NCI-H748 (cell line): ENCODE measurements at regions not wholly inside any gene's neighbourhood (a gene's known extent, or its start where the extent isn't known, plus 50 kb on each side); places are given as distances from the start of the nearest gene placed in this dataset.

Source experiments
- DNase-seq: peaks from one replicate; lab custom pipeline; 2025; ENCODE audit not compliant: unreplicated experiment; lab: John Stamatoyannopoulos, UW

DNA sequence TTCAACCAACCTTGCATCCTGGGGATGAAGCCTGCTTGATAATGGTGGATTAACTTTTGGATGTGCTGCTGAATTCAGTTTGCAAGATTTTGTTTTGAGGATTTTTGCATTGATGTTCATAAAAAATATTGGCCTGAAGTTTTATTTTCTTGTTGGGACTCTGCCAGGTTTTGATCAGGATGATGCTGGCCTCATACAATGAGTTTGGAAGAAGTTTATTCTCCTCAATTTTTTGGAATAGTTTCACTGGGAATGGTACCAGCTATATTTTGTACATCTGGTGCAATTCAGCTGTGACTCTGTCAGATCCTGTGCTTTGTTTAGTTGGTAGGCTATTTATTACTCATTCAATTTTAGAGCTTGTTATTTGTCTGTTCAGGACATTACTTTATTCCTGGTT is 340.3 kb upstream of the TRAM1L1 start:
- DNase-seq, result no peak

DNA sequence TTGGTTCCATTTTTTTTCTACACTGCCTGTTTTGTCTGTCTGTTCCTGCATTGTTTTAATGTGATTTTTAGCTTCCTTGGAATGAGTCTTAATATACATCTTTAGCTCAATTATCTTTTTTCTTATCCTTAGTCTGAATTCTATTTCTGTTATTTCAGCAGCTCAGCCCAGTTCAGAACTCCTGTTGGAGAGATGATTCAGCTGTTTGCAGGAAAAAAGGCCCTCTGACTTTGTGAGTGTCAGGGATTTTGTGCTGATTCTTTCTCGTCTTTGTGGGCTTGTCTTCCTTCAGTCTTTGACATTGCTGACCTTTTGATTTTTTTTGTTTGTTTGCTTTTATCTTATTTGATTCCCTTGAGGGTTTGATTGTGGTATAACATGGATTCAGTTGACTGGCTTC is 343.2 kb upstream of the TRAM1L1 start:
- no peak for DNase-seq

DNA sequence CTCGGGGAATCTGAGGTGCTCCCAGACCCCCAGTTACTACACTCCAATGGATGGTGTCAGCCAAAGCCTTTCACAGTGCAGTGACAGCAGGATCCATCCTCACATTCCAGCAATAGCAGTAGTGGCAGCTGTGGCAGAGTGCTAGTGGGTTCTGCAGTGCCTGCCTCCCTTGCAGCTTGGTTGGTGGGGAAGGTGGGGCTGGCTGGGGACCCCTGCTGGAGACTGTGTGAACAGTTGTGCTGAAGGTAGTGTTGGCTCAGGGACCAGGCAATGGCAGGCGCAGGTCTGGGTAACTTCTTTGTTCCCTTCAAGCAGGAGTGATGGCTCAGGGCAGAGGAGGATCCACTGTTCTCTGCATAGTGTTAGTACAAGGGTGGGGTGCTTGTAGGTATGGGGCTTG is 343.7 kb upstream of the TRAM1L1 start:
- no peak for DNase-seq

DNA sequence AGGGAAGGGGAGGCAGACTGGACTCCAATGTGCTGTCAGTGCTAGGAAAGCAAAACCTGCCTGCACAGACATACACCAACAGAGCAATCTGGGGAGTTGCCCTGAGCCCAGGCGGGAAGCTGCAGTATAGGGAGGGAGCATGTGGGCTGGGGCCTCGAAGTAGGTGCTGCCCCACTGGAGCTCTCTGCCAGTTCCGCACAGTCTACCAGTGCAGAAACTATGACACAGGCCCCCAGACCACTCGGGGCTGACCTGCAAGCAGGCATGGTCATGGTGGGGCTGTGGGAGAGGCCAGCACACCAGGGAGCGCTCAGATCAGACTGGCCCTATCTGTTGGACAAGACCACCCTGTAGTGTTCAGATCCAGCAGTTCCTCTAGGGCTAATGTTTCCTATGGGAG is 344.1 kb upstream of the TRAM1L1 start:
- DNase-seq, result no peak

DNA sequence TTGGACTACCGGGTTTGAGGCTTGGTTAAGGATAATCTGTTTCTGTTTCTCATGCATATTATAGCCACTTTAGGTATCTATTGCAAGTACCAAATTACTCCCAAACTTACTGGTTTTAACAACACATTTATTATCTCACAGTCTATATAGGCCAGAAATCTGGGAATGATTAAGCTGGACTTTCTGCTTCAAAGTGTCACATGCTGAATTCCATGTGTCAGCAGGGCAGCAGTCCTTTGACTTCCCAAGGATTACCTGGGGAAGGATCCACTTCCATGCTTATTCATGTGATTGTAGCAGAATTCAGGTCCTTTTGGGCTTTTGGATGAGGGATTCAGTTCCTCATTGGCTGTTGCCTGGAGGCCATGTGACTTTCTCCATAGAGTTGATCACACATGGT is 349.0 kb upstream of the TRAM1L1 start:
- no peak for DNase-seq

DNA sequence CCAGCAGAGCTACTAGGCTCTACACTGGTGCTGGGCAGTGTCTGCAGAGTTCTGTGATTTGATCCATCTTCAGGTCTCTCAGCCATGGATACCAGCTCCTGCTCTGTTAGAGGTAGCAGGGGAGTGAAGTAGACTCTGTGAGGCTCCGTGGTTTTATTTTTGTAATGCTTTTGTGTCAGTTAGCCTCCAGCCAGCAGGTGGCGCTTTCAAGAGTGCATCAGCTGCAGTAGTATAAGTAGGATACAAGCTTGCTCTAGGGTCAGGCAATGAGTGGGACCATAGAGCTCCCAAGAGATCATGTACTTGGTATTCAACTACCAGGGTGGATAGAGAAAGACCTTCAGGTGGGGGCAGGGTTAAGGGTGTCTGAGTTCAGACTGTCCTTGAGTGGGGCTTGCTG is 362.5 kb upstream of the TRAM1L1 start:
- no peak for DNase-seq

DNA sequence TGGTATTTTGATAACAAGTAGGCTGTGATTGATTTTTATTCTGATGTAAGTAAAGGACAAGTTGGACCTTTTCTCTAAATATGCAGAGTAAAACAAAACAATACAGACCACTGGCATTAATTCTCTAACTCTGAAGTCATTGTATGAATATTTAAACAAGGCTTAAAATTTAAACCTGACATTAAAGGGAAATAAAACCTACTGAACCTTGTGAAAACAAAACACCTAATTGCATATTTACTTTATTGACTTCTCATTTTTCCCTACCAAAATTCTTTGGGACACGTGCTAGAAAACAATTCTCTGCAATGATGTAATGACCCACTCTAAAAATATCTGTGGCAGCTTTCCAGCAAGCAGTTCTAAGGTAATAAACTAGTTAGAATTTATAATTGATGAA is 369.7 kb upstream of the TRAM1L1 start:
- peak; percentile 16 for DNase-seq

DNA sequence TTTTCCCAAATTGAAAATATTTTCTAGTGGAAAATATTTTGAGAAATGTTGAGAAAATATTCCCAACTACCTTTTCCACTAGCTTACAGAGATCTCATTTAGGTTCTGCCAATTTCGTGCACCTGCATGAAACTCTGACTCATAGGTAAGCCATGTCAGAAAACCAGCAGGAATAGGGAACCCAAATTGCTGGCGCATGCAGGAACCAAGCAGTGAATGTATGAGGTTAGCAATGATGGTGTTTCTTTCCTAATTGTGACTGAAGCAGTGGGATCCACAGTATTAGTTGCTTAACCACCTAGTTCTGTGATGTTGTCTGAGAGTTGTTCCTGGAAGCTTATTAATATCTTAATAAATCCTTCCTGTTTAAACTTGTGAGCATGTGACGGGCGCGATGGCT is 381.0 kb upstream of the TRAM1L1 start:
- no peak for DNase-seq

DNA sequence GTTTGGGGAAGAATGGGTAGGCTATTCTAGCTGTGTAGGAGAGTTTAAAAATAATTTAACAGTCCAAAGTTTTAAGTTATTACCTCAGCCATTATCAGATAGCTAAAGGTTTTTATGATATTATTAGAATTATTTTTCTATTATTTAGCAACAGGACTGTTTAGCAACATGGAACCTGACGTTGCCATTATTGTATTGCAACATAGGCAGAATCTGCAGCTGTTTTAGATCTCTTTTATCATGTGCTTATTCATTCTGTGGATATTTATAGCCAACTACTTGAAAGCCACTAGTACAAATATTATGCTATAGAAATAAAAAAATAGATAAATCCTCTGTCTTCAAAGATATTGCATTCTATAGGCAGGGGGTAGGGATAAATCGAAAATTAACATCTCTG is 382.0 kb upstream of the TRAM1L1 start:
- DNase-seq, result no peak

DNA sequence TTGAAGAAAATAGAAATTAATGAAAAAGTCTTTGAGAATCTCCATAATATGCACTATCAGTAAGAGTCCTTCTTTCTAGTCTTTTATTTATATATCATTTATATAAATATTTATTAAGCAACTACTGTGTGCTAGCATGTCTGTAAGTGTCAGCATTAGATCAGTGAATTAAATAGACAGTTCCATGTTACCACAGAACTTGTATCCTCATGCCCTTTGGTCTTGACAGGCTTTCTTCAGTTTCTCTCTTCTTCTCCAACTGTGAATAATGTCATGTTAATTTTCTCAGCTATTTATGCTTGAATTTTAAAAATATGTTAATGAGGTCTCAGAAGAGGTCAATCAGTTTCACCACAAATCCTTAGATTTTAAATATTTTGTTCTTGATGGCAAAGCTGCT is 389.6 kb upstream of the TRAM1L1 start:
- DNase-seq, result no peak

DNA sequence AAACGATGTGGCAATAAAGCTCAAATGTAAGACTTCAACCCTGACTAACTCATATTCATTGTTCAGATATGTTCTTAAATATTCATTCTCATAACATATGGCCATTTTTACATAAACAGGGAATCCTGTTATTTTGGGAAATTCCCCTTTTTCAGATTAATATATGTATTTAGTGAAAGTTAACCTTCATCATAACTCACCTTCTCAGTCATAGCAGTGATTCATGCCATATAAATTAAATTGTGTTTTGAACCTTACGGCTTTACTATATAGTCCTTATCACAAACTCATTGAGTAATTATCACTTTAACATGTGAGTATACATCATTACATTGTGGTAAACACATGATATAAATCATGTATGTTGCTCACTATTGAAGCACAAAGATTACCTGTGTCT is 392.5 kb upstream of the TRAM1L1 start:
- DNase-seq, result no peak

DNA sequence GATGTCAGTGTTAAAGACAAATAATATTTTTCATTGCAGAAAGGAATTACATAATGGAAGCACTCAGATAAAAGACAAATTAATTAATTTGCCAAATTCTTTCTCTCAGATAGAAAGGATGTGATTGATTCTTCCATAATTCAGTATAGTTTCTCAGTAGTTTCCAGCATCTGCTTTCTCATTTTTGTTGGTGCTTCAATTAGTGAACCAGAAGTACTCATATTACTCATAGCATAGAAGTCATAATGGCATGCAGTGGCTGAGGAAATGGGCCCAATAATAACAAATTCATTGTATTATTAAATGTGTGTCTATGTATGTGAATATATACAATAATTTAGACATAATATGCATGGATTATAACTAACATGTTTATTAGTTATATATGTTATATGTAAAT is 393.3 kb upstream of the TRAM1L1 start:
- DNase-seq, result no peak

DNA sequence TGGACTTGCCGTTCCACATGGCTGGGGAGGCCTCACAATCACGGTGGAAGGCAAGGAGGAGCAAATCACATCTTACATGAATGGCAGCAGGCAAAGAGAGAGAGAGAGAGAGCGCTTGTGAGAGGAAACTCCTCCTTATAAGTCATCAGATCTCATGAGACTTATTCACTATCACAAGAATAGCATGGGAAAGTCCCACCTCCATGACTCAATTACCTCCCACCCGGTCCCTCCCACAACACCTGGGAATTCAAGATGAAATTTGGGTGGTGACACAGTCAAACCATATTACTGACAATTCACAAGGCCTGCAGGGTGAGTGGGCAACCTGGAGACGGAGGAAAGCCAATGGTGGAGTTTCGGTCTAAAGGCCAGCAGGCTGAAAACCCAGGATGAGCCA is 394.3 kb upstream of the TRAM1L1 start:
- DNase-seq, result no peak

DNA sequence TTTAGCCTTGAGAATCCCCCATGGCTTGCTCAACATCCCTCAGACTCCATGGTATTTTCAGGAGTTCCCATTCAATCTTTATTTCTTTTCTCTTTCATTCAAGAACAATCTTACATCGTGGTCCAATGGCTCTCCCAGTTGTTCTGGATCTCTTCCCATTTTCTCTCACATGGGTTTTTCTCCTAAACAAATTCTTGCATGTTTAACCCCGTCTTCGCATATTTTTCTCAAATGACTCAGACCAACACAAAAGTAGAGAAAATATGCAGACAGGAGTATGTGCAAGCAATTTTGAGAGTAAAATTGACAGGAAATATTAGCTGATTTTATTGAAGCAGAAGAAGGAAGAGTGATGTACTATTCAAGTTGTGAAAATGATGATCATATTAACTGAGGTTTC is 396.4 kb upstream of the TRAM1L1 start:
- DNase-seq, result no peak

DNA sequence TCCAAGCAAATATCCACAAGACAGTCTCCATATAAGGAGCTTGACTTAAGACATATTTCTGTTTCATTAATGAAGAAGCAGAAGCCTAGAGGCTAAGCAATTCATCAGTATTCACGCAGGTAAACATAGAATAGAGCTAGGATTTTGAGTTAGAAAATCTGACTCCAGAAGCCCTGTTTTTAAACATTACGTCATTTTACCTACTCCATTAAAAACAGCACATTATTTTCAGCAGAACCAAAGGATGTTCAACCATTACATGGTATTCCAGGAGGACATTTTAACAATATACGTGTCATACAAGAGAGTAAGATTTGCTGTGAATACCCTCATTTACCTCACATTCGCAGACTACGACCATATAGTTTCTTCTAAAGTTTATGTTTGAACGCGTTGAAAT is 403.3 kb upstream of the TRAM1L1 start:
- no peak for DNase-seq

DNA sequence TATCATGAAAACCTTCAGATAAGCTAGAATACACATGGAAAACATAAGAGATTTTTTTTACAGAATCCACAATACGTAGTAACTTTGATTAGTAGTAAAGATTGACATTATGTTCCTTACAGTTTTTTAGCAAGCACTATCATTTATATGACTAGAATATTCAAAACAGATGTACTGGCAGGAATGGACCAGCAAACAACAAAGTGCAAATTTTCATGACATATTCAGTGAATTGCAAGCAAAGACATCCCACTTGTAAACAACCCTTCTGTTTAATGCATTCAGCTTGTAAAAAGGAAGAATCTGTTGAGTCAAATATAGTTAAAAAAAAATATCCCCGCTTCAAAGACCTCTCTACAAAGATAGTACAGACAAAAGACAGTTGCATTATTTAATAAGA is 403.7 kb upstream of the TRAM1L1 start:
- DNase-seq, result no peak

DNA sequence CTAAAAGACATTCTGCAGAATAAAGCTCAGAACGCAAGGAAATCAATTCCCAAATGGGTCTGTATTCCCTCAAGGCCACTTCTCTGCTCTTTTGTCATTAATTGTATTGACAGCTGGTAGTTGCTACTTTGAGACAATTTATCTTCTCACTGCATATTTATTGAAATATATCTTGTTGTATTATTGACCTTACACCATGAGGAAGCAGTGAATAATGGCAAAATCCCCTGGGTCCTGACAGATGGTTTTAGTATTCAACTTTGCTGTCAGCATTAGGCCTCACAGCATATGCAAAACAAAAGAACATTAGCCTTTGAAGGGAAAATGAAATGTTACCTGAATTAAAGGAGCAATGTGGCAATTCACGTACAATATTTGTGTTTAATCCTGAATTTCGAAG is 406.1 kb upstream of the TRAM1L1 start:
- DNase-seq, result peak; percentile 7

DNA sequence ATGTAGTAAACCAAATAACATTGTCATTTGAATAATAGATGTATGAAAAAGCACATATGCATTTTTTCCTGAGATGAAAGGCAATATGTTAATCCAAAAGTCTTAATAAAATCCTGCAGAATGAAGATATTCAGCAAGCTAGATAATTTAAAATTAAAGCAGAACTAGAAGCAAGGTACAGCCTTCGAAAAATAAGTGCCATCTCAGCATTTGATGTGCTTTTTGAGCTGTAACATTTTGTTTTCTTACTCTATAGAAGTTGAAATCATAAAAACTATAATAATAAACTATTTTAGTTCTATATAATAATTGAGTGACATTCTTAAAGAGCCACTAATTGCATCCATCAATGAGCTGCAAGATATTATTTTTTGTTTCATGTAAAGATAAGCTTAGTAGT is 410.4 kb upstream of the TRAM1L1 start:
- DNase-seq, result no peak

DNA sequence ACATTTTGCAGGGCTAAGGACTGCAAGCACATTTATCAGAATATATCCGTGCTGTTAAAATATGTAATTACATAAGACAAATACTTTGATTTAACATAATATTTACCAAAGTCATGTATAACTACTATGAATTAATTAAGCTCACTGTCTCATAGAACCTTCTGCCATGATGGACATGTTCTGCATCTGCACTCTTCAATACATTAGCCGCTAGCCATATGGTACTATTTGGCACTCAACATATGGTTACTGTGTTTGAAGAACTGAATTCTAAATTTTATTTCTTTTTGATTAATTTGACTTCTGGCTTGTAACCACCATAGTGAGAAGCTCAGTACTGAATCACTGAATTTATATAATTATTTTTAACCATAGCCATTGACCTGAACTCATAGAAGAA is 427.0 kb upstream of the TRAM1L1 start:
- DNase-seq, result no peak

DNA sequence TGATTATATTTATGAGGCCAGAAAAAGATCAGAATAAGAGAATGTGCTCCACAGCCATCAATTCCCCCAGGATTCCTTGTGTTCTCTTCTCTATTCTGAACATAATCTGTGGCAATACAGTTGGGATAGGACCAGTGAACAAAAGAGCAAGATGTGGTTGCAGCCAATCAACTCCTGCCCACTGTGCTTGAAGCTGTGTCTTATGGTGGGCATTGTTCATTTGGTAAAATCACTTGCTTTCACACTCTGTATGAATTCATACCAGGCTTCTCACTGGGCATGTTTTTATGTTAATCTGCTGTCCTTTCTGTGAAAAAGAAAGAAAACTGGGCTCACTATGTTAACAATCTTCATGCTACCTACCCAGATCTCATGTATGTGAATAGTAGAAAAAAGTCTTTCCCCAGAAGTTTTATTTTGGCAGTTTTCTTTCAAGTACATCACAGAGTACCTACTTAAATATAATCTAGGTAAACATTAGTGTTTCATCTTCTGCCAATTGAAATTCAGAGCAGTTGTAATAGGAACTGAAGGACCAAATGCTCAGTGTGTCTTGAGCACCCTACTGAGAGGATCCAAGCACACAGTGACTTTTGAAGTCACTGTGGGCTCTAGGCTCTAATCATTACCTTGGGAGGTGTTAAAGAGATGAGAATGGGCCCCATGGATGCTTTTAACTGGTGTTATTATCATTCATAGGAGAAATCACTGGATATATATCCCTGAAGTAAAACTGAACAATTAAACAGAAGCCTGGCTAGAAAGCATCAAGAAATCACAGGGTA is 429.2 kb upstream of the TRAM1L1 start:
- DNase-seq, result no peak

DNA sequence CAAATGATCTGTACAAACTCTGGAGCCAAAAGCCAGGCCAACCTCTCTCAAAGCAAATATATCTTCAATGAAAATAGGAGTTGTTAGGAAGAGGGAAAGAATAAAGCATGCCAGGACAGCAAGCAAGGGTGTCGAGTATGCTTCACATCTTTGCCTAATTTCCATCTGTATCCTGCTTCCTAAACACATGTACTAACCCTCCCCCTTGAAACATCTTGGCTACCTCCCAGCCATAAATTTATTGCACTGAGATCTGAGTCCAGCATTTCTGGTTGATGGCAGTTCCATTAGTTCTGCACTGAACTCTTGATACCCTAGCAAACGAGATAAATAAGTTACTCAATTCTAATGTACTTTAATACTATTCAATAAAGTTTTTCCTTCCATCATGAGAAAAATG is 430.5 kb upstream of the TRAM1L1 start:
- no peak for DNase-seq

DNA sequence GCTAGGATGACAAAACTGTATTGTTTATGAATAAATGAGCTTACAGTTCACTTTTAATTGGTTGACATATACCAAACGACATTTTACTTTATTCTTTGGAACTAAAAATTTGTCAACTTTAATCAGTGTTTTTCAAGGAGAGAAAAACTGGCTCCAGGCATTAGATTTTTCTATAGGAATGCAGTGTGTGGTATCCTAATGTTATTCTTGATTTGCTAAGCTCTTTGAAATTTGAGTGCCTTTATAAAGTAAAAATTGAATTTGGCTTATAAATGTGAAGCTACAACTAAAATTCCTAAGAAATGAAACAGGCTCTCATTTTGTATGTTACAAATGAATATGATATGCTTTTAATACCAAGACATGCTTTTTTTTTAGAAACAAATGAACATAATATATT is 442.2 kb upstream of the TRAM1L1 start:
- DNase-seq, result no peak

DNA sequence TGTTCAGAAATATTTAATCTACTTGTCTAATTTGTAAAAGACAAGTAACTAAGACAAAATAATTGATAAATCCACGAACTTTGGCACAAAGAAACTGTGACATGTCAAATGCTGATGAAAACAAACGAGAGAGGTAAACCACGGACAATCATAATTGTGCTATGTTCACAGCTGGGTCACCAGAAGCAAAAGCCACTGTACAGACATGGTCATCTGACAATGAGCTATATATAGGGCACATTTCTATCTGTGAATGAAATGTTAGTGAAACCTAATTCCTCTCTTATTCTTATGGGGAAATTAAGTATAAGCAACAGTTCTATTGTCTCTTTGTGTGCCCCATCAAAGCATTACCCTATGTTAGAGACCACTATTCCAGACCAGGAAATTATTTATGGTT is 444.0 kb upstream of the TRAM1L1 start:
- peak; percentile 4 for DNase-seq

DNA sequence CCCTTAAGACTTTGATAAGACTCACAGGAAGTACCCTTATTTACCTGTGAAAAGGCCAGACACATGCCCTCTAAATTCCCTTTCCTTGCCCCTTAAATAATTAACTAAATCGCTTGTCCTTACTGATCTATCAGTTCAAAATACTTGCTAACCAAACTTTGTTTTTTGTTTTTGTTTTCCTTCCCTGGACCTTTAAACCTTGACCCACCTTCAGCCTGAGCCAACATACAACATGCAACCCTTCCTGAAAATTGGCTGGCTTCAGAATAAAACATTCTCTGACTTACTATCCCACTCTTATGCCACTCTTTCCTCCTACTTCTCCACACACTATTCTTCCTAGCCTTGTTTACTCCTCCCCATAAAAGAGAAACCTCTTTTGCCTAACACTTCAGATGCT is 448.1 kb upstream of the TRAM1L1 start:
- no peak for DNase-seq
